ENCODE measurements at regions not wholly inside any gene's neighbourhood (a gene's known extent, or its start where the extent isn't known, plus 50 kb on each side); places are given as distances from the start of the nearest gene placed in this dataset.

GRCh38 chr5:96509316-96509715 is 76.3 kb upstream of the PCSK1 start:
- DNase-seq (ENCODE audit: low spot score, unreplicated experiment), result no peak
- Mint-ChIP-seq H3K9me3 (ENCODE audit: low read depth) (no peaks in the 10 kb centered on the region), H3K4me3 (ENCODE audit: low read depth) (no peak overlapping the region), H3K27me3 (peaks cover 3% of the 10 kb centered on the region), H3K27ac (no peak overlapping the region), H3K36me3 (ENCODE audit: insufficient read depth) (no peaks in the 10 kb centered on the region), H3K4me1 (ENCODE audit: low read depth) (peaks cover 1% of the 10 kb centered on the region)
- TF ChIP-seq CTCF (IDR thresholded peaks at IDR 0.05; ENCODE audit: unreplicated experiment), result no peak

GRCh38 chr5:96509721-96510350 is 76.8 kb upstream of the PCSK1 start:
- no peaks in the 10 kb centered on the region for H3K9me3 Mint-ChIP-seq (ENCODE audit: low read depth)
- TF ChIP-seq CTCF (IDR thresholded peaks at IDR 0.05; ENCODE audit: unreplicated experiment), result no peak
- H3K4me1 Mint-ChIP-seq (ENCODE audit: low read depth), result peaks cover 1% of the 10 kb centered on the region
- H3K4me3 Mint-ChIP-seq (ENCODE audit: low read depth), result no peak overlapping the region
- no peaks in the 10 kb centered on the region for H3K36me3 Mint-ChIP-seq (ENCODE audit: insufficient read depth)
- no peak overlapping the region for H3K27ac Mint-ChIP-seq
- DNase-seq (ENCODE audit: low spot score, unreplicated experiment), result no peak
- no peaks in the 10 kb centered on the region for H3K27me3 Mint-ChIP-seq

- TF ChIP-seq CTCF (IDR thresholded peaks at IDR 0.05; ENCODE audit: unreplicated experiment), result no peak
- DNase-seq (ENCODE audit: low spot score, unreplicated experiment), result no peak
- H3K9me3 Mint-ChIP-seq (ENCODE audit: low read depth), result no peaks in the 10 kb centered on the region
- H3K27ac Mint-ChIP-seq, result no peak overlapping the region
- no peak overlapping the region for H3K4me3 Mint-ChIP-seq (ENCODE audit: low read depth)
- H3K36me3 Mint-ChIP-seq (ENCODE audit: insufficient read depth), result no peaks in the 10 kb centered on the region
- peaks cover 3% of the 10 kb centered on the region for H3K4me1 Mint-ChIP-seq (ENCODE audit: low read depth)
- no peaks in the 10 kb centered on the region for H3K27me3 Mint-ChIP-seq
Observed at GRCh38 chr5:96516631-96517071, 83.6 kb upstream of the PCSK1 start.

- Mint-ChIP-seq H3K4me1 (ENCODE audit: low read depth) (peaks cover 3% of the 10 kb centered on the region), H3K4me3 (ENCODE audit: low read depth) (no peak overlapping the region), H3K9me3 (ENCODE audit: low read depth) (no peaks in the 10 kb centered on the region), H3K36me3 (ENCODE audit: insufficient read depth) (no peaks in the 10 kb centered on the region), H3K27ac (no peak overlapping the region), H3K27me3 (no peaks in the 10 kb centered on the region)
- DNase-seq (ENCODE audit: low spot score, unreplicated experiment), result no peak
- TF ChIP-seq CTCF (IDR thresholded peaks at IDR 0.05; ENCODE audit: unreplicated experiment), result no peak
Observed at GRCh38 chr5:96517295-96517694, 84.2 kb upstream of the PCSK1 start.

- Mint-ChIP-seq H3K36me3 (ENCODE audit: insufficient read depth) (no peaks in the 10 kb centered on the region), H3K27me3 (no peaks in the 10 kb centered on the region), H3K4me1 (ENCODE audit: low read depth) (peaks cover 3% of the 10 kb centered on the region), H3K9me3 (ENCODE audit: low read depth) (no peaks in the 10 kb centered on the region), H3K27ac (no peak overlapping the region), H3K4me3 (ENCODE audit: low read depth) (no peak overlapping the region)
- no peak for TF ChIP-seq CTCF (IDR thresholded peaks at IDR 0.05; ENCODE audit: unreplicated experiment)
- DNase-seq (ENCODE audit: low spot score, unreplicated experiment), result no peak
Observed at GRCh38 chr5:96520345-96520744, 87.3 kb upstream of the PCSK1 start.

Data from progenitor cell of endocrine pancreas (in vitro differentiated cells).